ENCODE measurements at regions not wholly inside any gene's neighbourhood (a gene's known extent, or its start where the extent isn't known, plus 50 kb on each side); places are given as distances from the start of the nearest gene placed in this dataset.

DNA sequence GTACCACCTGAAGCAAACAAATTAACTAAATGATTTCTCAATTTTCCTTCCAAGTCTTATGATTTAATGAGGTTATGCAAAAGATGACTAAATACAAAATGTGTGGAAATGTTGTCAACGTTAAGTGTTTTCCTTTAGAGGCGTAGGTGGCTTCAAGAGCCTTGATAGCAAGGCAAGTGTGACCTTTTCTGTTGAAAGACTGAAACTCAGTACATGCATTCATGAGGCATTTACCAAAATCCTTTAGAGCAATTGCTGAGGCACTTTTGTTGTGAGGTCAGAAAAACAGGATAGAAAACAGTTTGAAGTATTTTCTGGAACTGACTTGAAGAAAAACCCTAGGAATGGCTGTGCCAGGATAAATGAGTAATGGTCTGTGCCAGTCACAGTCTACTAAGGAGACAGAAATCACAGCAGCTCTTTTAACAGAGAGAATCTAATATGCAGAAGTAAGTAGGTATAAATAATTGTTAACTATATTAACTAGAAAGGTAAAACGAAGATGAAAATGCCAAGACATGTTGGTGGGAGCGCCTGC, 326.5 kb upstream of the CDH20 start:
- Histone ChIP-seq H3K9me3 (no peaks in the 10 kb centered on the region), H3K36me3 (no peaks in the 10 kb centered on the region), H3K4me1 (peaks cover 3% of the 10 kb centered on the region; the same call in 1 of the 2 replicates), H3K4me3 (ENCODE audit: low read depth, low read length) (no peak overlapping the region), H3K27me3 (no peaks in the 10 kb centered on the region)
- TF ChIP-seq, protein P1, sequence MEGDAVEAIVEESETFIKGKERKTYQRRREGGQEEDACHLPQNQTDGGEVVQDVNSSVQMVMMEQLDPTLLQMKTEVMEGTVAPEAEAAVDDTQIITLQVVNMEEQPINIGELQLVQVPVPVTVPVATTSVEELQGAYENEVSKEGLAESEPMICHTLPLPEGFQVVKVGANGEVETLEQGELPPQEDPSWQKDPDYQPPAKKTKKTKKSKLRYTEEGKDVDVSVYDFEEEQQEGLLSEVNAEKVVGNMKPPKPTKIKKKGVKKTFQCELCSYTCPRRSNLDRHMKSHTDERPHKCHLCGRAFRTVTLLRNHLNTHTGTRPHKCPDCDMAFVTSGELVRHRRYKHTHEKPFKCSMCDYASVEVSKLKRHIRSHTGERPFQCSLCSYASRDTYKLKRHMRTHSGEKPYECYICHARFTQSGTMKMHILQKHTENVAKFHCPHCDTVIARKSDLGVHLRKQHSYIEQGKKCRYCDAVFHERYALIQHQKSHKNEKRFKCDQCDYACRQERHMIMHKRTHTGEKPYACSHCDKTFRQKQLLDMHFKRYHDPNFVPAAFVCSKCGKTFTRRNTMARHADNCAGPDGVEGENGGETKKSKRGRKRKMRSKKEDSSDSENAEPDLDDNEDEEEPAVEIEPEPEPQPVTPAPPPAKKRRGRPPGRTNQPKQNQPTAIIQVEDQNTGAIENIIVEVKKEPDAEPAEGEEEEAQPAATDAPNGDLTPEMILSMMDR (IDR thresholded peaks at IDR 0.05; ENCODE audit: low read depth, low read length), result no peak
- DNase-seq, result no peak

DNA sequence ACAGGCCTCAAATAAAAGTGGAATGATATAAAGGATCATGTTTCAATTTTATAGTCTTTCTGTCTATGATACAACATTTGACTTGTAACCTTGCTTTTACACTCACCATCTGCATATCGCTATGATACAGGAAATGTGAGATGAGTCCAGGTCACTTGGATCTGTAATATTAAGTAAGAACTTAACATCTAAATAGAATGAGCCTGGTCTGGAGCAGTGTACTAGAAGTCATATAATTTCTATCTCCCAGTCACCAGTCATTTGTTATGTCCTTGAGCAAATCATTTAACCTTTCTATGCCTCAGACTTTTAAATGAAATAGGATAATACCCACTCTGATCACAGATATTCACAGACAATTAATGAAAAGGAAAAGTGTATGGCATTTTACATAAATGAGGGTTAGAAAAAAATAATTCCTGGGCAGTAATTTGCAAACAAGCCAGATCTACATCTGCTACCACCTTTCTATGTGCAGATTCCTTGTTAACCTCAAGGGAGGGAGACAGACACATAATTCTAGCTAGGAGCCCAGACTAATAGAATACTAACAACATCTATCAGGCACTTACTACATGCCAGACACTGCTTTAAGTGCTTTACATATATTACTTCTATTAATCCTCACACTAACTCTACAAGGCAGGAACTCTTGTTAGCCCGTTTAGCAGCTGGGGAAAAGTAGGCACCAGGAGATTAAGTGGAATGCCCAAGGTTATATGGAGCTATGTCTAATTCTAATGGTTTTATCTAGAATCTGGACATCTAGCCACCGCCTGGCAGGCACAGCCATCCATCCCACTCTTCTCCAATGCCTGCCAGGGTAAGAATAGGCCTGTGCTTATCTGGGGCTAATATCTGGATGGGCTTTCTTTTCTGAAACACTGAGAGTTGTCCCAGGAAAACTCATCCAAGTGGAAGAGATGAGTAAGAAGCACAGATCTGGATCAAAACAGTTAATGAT, 313.6 kb upstream of the CDH20 start:
- no peaks in the 10 kb centered on the region for H3K9me3 ChIP-seq
- DNase-seq, result peak; percentile 17

DNA sequence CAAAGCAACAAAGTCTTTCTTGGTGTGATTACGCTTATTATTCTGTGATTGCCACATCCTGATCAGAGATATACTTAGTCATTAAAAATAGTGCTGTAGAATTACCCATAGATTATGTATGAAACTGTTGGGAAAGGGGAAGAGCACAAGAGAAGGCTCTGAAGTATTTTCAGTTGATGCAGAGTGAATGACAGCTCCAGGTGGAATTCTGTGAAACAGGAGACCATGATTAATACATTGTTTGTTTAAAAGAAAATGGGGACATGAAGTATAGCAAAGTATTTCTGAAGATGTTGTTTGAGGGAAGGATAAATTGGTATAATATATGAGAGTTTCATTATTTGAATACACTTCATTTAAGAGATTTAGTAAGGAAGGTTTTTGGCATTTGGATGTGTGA, 307.6 kb upstream of the CDH20 start:
- TF ChIP-seq, protein P1 (IDR thresholded peaks at IDR 0.05; ENCODE audit: low read depth, low read length), result no peak
- H3K36me3 ChIP-seq, result no peaks in the 10 kb centered on the region
- H3K4me3 ChIP-seq (ENCODE audit: low read depth, low read length), result no peak overlapping the region
- no peaks in the 10 kb centered on the region for H3K4me1 ChIP-seq
- DNase-seq, result no peak
- H3K9me3 ChIP-seq, result no peaks in the 10 kb centered on the region
- H3K27me3 ChIP-seq, result no peaks in the 10 kb centered on the region

More for the DNA sequence above, 313.6 kb upstream of the CDH20 start:
- H3K36me3 ChIP-seq, result no peaks in the 10 kb centered on the region
- no peaks in the 10 kb centered on the region for H3K4me1 ChIP-seq
- no peaks in the 10 kb centered on the region for H3K27me3 ChIP-seq
- TF ChIP-seq, protein P1 (IDR thresholded peaks at IDR 0.05; ENCODE audit: low read depth, low read length), result no peak
- no peak overlapping the region for H3K4me3 ChIP-seq (ENCODE audit: low read depth, low read length)

DNA sequence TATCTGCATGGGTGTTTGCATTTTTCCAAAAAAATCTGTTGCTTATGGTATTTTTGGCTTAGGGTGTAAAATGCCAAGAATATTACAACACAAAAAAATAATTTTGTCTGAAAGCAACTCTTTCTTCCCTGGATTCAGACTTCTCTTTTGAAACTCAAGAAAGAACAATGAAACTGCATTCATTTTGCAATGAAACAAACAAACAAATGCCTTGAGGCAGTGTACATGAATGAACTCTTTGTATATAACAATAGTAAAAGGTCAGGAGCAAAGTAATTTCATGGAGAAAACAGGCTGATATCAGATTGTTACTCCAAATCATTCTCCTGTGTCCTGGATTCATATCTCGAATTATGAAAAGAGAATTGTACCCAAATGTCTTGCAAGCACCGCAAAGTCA, 301.6 kb upstream of the CDH20 start:
- Histone ChIP-seq H3K9me3 (no peaks in the 10 kb centered on the region), H3K4me3 (ENCODE audit: low read depth, low read length) (no peak overlapping the region), H3K36me3 (no peaks in the 10 kb centered on the region), H3K27me3 (no peaks in the 10 kb centered on the region), H3K4me1 (no peaks in the 10 kb centered on the region)
- TF ChIP-seq, protein P1 (IDR thresholded peaks at IDR 0.05; ENCODE audit: low read depth, low read length), result no peak
- no peak for DNase-seq

DNA sequence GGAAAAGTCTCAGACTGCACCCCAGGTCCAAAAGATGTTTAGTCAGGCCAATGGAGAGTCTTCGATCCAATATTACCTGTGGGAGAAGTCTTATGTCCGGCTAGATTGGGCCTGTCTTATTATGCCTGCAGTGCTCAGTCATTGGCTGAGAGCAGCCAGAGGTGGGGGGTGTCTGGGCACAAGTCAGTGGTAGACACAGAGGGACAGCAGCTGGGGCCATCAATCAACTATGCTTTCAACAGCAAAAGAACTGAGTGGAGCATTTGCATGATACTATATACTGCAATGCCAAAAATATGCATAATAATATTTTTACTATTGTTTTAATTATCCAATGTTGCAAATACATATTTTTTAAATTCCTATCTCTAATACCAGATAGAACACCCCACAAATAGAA, 298.6 kb upstream of the CDH20 start:
- Histone ChIP-seq H3K4me3 (ENCODE audit: low read depth, low read length) (no peak overlapping the region), H3K27me3 (no peaks in the 10 kb centered on the region), H3K36me3 (no peaks in the 10 kb centered on the region), H3K9me3 (no peaks in the 10 kb centered on the region), H3K4me1 (no peaks in the 10 kb centered on the region)
- DNase-seq, result no peak
- TF ChIP-seq, protein P1 (IDR thresholded peaks at IDR 0.05; ENCODE audit: low read depth, low read length), result no peak

DNA sequence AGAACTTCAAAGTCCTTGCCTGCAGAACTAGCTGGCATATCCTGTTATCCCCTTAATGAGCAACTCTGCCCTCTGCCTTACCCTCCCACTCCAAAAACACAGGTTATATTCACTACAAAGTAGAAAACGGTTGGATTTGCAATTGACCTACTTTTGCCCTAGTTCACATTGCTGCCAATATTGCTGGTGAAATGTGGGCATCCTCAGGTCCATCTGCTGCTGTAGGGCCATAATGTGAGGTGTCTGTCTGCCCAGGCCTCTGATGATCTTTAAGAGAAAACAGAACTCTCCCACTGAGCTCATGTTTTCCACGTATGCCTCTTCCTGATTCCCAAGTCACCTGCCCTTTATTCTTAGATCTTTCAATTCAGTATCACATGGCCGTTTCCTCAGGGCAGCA, 294.0 kb upstream of the CDH20 start:
- Histone ChIP-seq H3K36me3 (no peaks in the 10 kb centered on the region), H3K27me3 (no peaks in the 10 kb centered on the region), H3K4me1 (no peaks in the 10 kb centered on the region), H3K4me3 (ENCODE audit: low read depth, low read length) (no peak overlapping the region), H3K9me3 (no peaks in the 10 kb centered on the region)
- DNase-seq, result no peak
- TF ChIP-seq, protein P1 (IDR thresholded peaks at IDR 0.05; ENCODE audit: low read depth, low read length), result no peak
